H1 (cell line): ENCODE measurements at regions not wholly inside any gene's neighbourhood (a gene's known extent, or its start where the extent isn't known, plus 50 kb on each side); places are given as distances from the start of the nearest gene placed in this dataset.

Source experiments
- ATF3 ChIP-seq: IDR thresholded peaks from 2 replicates; pipeline ENCODE4 v1.6.1; 2011; ENCODE audit warnings: low read depth, mild to moderate bottlenecking, low read length; ENCODE audit not compliant: insufficient read depth
- CTCF ChIP-seq, 3 experiments: IDR thresholded peaks; 1 replicate in 2 of 3; 2 replicates in 1 of 3; pipeline versions ENCODE4 v1.5.1 to v1.6.1; 2011; ENCODE audit warnings: low read length in 3 of 3, mild to moderate bottlenecking in 3 of 3, inconsistent platforms in 2 of 3, low read depth in 1 of 3, moderate library complexity in 1 of 3; ENCODE audit not compliant: insufficient read depth in 1 of 3; ENCODE audit errors: control extremely low read depth in 1 of 3
- EP300 ChIP-seq, 2 experiments: IDR thresholded peaks; 1 replicate in 1 of 2; 2 replicates in 1 of 2; pipeline ENCODE4 v1.6.1; 2011 to 2012; ENCODE audit warnings: low read depth in 2 of 2, low read length in 2 of 2, mild to moderate bottlenecking in 2 of 2, borderline replicate concordance in 1 of 2, inconsistent platforms in 1 of 2, moderate library complexity in 1 of 2
- KDM5A ChIP-seq: fragments of 200-600 bp; IDR thresholded peaks from 2 replicates; pipeline ENCODE4 v1.7.1; 2012; ENCODE audit warnings: mild to moderate bottlenecking, low read length, inconsistent platforms, mixed read lengths
- POU5F1 ChIP-seq: IDR thresholded peaks from 2 replicates; pipeline ENCODE4 v1.6.1; 2011; ENCODE audit warnings: low read depth, mild to moderate bottlenecking, low read length, moderate library complexity
- RNF2 ChIP-seq: fragments of 200-900, 300-1000 bp; sonication (generic); IDR thresholded peaks from 2 replicates; pipeline ENCODE4 v1.7.1; 2016; ENCODE audit warnings: borderline replicate concordance, low read depth, mild to moderate bottlenecking, antibody characterized with exemption, low read length; ENCODE audit not compliant: poor library complexity, severe bottlenecking; ENCODE audit errors: missing control alignments
- TBP ChIP-seq: IDR thresholded peaks from 2 replicates; pipeline ENCODE4 v1.6.1; 2011; ENCODE audit warnings: low read depth, low read length, improper control_type of control experiment
- TF ChIP-seq, protein P1 (sequence below): fragments of 300-600 bp; sonication (generic); IDR thresholded peaks from 2 replicates; pipeline ENCODE4 v1.7.1; 2012; ENCODE audit warnings: low read length, moderate library complexity, mild to moderate bottlenecking, inconsistent platforms; ENCODE audit not compliant: insufficient replicate concordance

GRCh38 chr14:27242874-27243273 is 645.0 kb upstream of the NOVA1 start (continued):
- TF ChIP-seq, protein P1, sequence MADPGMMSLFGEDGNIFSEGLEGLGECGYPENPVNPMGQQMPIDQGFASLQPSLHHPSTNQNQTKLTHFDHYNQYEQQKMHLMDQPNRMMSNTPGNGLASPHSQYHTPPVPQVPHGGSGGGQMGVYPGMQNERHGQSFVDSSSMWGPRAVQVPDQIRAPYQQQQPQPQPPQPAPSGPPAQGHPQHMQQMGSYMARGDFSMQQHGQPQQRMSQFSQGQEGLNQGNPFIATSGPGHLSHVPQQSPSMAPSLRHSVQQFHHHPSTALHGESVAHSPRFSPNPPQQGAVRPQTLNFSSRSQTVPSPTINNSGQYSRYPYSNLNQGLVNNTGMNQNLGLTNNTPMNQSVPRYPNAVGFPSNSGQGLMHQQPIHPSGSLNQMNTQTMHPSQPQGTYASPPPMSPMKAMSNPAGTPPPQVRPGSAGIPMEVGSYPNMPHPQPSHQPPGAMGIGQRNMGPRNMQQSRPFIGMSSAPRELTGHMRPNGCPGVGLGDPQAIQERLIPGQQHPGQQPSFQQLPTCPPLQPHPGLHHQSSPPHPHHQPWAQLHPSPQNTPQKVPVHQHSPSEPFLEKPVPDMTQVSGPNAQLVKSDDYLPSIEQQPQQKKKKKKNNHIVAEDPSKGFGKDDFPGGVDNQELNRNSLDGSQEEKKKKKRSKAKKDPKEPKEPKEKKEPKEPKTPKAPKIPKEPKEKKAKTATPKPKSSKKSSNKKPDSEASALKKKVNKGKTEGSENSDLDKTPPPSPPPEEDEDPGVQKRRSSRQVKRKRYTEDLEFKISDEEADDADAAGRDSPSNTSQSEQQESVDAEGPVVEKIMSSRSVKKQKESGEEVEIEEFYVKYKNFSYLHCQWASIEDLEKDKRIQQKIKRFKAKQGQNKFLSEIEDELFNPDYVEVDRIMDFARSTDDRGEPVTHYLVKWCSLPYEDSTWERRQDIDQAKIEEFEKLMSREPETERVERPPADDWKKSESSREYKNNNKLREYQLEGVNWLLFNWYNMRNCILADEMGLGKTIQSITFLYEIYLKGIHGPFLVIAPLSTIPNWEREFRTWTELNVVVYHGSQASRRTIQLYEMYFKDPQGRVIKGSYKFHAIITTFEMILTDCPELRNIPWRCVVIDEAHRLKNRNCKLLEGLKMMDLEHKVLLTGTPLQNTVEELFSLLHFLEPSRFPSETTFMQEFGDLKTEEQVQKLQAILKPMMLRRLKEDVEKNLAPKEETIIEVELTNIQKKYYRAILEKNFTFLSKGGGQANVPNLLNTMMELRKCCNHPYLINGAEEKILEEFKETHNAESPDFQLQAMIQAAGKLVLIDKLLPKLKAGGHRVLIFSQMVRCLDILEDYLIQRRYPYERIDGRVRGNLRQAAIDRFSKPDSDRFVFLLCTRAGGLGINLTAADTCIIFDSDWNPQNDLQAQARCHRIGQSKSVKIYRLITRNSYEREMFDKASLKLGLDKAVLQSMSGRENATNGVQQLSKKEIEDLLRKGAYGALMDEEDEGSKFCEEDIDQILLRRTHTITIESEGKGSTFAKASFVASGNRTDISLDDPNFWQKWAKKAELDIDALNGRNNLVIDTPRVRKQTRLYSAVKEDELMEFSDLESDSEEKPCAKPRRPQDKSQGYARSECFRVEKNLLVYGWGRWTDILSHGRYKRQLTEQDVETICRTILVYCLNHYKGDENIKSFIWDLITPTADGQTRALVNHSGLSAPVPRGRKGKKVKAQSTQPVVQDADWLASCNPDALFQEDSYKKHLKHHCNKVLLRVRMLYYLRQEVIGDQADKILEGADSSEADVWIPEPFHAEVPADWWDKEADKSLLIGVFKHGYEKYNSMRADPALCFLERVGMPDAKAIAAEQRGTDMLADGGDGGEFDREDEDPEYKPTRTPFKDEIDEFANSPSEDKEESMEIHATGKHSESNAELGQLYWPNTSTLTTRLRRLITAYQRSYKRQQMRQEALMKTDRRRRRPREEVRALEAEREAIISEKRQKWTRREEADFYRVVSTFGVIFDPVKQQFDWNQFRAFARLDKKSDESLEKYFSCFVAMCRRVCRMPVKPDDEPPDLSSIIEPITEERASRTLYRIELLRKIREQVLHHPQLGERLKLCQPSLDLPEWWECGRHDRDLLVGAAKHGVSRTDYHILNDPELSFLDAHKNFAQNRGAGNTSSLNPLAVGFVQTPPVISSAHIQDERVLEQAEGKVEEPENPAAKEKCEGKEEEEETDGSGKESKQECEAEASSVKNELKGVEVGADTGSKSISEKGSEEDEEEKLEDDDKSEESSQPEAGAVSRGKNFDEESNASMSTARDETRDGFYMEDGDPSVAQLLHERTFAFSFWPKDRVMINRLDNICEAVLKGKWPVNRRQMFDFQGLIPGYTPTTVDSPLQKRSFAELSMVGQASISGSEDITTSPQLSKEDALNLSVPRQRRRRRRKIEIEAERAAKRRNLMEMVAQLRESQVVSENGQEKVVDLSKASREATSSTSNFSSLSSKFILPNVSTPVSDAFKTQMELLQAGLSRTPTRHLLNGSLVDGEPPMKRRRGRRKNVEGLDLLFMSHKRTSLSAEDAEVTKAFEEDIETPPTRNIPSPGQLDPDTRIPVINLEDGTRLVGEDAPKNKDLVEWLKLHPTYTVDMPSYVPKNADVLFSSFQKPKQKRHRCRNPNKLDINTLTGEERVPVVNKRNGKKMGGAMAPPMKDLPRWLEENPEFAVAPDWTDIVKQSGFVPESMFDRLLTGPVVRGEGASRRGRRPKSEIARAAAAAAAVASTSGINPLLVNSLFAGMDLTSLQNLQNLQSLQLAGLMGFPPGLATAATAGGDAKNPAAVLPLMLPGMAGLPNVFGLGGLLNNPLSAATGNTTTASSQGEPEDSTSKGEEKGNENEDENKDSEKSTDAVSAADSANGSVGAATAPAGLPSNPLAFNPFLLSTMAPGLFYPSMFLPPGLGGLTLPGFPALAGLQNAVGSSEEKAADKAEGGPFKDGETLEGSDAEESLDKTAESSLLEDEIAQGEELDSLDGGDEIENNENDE: no peak
- TF ChIP-seq EP300 (IDR thresholded peaks at IDR 0.05; ENCODE audit: borderline replicate concordance in 1 of 2, low read depth in 2 of 2, low read length in 2 of 2) (no peak), KDM5A (no peak), POU5F1 (no peak), TBP (no peak), ATF3 (no peak), CTCF (IDR thresholded peaks at IDR 0.05; ENCODE audit: control extremely low read depth in 1 of 3, insufficient read depth in 1 of 3, low read depth in 1 of 3, low read length in 3 of 3) (no peak), RNF2 (no peak)
